GM19035 (cell line): ENCODE measurements at regions not wholly inside any gene's neighbourhood (a gene's known extent, or its start where the extent isn't known, plus 50 kb on each side); places are given as distances from the start of the nearest gene placed in this dataset.

Experiments used
- ATAC-seq: cut with Tn5 transposase; IDR thresholded peaks from one replicate; pipeline ENCODE4 v1.9.1; 2021; ENCODE audit not compliant: unreplicated experiment

DNA sequence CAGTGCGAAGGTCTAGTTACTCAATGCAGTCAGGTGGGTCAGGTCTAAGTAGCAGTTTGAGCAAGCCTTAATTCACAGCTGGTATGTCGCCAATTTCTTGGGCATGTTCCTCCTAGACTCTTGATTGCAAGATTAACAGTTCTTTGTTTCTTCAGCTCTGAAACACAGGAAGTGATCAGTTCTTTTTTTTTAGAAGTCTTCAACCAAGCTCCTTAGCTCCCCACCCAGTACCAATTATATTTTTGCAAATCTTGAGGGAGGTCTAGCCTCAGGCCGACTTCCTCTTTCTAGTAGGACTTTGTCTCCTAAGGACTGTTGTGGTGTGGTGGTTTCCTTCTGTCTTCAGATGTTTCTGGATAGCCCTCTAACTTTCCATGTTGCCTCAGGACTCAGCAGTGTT lies 2054.2 kb downstream of the MAT2B start:
- no peak for ATAC-seq

DNA sequence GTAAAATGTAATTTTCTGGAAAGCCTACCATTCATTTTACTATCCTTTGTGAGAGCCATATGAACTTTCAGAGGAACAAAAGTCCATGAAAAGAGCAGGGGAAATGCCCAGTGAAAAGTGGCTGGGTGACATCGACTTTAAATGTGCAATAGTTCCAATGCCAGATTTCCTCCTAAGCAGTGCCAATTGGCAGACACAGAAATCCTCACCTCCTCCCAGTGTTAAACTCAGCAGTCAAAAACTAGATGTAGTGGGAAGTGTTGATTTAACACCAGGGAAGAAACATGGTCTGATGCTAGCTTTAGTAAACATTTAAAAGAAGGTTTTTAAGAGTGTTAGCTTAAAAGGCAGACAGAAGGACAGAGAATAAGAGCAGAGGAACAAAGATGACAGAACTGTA lies 2055.2 kb downstream of the MAT2B start:
- ATAC-seq = no peak

DNA sequence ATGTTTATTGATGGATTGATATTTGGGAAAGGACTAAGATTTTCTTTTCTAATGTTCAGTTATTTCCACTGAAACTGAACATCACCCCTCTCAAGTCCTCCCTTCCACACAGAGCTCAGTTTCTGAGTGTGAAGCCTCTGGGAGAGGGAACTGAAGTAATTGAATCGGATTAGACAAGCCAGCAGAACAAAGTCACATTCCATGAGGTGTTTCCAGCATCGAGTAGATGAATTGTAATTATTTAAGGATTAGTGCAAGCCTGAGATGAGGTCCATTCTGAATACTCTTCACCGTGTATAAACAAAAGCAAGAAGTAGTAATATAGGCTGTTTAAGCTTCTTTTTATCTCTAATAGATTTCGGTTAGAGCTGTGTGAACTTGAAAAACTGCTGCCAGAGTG lies 2060.5 kb downstream of the MAT2B start:
- ATAC-seq = no peak

DNA sequence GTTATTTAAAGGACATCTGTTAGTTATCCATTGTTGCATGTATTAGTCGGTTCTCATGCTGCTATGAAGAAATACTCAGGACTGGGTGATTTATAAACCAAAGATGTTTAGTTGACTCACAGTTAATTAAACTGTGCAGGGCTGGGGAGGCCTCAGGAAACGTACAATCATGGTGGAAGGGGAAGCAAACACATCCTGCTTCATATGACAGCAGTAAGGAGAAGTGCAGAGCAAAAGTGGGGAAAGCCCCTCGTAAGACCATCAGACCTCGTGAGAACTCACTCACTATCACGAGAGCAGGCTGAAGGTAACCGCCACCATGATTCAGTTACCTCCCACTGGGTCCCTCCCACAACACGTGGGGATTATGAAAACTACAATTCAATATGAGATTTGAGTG lies 2064.1 kb downstream of the MAT2B start:
- no peak for ATAC-seq

DNA sequence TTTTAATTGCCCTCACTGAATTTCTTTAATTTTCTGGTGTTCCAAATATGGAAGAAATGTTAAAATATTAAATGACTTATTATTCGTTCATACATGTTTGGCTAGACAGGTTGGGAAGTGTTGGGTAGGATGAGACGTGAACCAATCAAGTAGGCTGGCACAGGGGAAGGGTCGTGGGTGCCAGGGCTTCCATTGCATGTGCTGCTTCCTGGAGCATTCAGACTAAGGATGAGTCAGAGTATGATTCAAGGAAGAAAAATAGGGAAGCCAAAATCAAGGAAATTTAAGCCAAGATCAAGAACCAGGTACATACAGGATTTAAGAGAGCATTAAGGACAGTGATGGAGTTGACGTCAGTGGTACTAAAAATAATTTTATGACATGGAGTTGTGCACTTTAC lies 2068.0 kb downstream of the MAT2B start:
- ATAC-seq = no peak

DNA sequence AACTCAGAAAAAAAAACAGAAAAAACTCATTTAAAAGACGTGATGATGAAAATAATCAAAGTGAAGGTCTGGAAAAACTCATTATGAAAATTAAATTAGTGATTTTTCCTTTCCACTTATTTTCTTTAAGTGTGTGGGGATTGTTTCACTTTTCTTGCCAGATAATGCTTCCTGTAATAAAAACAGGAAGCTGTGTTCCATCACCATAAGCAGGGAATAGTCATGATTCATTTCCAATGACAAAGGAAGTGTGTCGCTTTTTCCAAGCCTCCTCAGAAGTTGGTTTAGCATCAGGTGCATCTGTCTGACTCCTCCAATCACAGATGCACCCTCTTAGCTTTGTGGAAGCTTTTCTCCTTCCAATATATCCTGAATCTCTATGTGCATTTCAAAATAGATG lies 2068.7 kb downstream of the MAT2B start:
- ATAC-seq = no peak

DNA sequence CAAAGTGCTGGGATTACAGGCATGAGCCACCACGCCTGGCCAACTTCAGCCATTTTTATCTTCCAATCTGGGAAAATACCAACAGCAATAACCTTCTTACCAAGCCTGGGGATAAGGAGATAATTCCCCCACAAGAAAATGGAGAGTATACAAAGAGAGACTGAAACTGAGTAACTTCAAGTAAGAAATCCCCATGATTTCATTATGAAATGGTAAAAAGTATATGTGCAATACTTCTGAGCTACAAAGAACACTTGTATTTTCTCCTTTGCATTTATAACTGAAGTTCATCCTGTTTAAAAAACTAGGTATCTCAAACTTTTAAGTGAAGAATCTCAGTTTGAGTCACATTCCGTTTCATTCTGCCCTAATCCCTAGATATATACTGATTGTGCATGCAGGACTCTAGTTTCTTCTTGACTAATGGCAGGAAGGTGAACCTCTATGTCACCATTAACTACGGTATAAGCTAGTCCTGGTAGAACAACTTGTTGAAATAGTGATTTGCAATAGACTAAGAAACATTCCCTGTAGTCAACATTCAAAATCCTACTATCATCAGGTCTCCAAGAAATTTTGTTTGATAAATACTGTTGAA lies 2071.4 kb downstream of the MAT2B start:
- ATAC-seq = no peak

DNA sequence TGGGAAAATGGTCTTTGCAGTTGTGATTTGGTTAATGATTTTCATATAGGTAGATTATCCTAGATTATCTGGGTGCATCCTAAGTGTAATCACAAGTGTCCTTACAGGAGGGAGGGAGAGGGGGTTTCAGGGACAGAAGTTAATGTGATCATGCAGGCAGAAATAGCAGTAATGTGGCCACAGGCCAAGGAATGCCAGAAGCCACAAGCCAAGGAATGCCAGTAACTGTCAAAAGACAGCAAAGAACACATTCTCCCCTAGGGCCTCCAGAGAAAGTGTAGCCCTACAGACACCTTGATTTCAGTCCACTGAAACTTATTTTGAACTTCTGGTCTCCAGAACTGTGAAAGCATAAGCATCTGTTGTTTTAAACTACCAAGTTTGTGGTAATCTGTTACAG lies 2074.5 kb downstream of the MAT2B start:
- no peak for ATAC-seq

DNA sequence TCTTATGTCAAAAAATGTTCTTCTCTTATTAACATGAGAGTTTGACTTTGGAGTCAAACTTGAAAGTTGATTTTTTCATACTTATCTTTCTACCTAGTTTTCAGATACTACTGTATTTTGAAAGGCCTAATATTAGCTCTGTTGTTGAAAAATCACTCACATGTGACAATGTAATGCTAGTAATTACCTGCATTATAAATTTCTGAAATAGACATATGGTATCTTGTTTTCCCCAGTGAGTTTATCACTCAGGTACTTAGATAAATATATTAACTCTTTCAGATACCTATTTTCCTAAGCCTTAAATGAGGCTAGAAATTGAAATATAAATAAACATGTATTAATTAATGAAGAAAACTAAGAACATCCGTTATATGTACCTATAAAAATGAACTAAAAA lies 2089.3 kb downstream of the MAT2B start:
- no peak for ATAC-seq

DNA sequence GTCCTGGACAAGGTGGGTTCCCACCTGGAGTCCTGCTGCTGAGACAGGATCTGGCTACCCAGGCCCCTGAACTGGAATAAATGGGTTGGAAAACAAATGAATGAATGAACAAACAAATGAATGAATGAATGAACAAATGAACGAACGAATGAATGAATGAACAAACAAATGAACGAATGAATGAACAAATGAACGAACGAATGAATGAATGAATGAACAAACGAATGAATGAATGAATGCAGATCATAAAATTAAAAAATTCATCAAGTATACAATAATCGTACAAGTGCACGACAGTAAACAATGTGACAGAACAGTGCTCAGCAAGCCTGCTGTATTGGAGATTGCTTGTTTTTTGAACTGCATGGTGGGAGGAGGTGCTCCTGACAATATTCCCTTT lies 2097.1 kb downstream of the MAT2B start:
- ATAC-seq = no peak

DNA sequence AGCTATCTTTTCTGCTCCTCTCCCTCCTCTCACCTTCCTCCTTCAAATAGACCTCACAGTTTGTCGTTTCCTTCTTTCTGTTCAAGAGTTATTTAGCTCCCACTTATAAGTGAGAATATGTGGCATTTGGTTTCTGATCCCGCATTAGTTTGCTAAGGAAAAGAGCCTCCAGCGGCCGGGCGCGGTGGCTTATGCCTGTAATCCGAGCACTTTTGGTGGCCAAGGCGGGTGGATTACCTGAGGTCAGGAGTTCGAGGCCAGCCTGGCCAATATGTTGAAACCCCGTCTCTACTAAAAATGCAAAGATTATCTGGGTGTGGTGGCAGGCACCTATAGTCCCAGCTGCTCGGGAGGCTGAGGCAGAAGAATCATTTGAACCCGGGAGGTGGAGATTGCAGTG lies 2101.6 kb downstream of the MAT2B start:
- ATAC-seq = no peak

DNA sequence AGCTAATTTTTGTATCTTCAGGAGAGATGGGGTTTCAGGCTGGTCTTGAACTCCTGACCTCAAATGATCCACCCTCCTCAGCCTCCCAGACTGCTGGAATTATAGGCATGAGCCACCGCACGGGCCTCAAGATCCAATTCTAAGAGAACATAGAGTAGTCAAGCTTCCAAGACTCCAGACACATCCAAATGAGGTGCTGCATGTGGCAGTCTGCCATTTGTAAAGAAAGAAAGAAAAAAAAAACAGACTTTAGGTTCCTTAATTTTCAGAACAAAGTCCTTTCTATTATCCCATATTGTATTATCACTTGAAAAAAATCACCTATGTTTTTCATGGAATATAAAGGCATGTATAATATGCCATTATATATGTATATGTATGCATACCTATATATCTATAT lies 2104.5 kb downstream of the MAT2B start:
- ATAC-seq = no peak

DNA sequence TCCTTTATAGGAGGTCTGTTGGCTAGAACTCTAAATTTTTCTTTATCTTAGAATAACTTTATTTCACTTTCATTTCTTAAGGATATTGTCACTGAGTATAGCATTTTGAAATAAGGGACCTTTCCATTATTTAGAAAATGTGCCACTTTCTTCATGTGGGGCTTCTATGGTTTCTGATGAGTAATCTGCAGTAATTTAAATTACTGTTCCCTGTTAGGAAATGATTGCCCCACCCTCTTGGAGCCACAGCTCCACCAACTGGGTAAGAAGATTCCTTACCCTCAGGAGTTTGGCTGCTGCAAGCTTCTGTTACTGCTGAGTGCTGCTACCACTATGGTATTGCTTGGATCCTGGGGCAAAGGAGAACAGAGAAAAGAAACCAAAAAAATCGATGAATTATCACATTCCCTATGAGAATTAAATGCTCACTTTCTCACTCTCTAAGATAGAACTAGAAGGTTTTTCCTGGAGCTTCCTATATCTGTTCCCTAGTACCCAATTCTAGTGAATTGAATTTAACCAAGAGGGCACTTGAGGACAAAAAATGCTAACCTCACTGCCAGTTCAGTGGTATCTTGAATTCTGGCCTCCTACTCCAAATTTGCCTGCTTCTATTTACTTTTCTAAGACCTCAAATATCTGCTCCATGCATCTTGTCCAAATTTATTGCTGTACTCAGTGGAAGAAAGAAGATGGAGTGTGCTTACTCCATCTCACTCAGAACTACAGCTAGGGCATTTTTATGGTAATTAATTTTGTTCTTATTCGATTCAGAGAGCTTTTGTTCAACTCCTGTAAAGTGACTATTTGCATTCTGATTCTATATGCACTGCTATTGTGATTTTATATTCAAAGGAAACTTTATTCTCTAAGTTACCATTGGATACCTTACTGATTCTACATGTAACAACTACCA lies 2111.3 kb downstream of the MAT2B start:
- no peak for ATAC-seq

DNA sequence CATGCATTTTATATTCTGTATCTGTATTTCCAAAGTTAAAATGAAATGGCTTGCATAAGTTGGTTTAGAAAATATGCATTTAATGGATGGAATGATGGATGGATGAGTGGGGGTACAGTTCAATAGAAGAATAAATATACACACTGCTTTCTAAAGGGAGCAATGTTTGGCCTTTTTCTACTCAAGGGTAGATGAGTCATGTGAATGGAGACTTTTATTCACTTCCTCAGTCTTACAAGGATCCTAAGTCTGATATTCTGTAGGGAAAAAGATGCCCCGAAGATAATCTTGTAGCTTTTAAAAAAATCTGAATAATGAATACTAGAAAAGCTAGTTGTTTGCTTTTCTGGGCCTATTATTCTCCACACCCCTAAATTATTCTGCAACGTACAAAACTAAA lies 2112.1 kb downstream of the MAT2B start:
- no peak for ATAC-seq

DNA sequence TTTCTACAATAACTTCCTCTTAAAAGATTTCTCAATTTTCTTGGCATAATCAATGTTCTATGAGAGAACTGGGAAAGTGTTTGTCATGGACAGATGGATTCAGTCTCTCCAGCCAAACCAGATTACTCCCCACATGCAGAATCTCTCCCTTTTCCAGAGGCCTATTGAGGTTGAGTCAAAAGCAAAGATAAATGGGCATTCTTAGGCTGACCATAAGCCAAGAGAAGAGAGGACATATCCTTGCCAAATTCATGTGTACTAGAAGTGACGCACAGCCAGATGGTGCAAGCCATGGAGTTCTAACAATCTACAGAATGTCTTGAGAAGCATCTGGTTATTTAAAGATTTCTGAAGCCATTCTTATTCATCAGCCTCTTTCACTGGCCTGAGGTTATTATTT lies 2115.0 kb downstream of the MAT2B start:
- ATAC-seq = no peak

DNA sequence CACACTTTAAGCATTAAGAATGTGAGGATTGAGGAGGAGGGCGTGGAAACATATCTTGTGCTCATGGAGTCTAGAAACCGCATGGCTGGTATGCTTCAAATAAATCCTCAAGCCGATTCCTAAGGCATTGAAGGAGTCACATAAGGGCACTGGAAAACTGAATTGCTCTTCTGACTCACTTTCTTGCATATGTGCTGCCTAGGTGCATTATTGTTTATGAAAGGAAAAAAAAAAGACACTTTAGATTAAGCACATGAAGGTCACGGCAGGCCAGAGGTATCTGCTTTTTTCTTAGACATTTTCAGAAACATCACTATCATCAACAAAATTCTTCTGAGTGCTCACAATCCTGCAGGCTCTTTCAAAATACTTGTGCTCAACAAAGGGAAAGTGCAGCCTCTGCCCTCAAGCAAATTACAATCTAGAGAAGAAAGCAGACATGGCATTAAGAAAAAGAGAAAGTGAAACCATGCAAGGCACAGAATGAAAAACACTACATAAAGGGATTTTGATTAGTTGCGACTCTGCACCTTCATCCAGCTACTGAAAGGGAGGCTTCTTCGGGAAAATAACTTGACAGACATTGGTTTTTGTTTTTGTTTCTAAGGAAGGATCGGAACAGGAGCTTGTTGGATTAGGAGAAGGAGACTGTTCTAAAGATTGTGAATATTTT lies 2117.6 kb downstream of the MAT2B start:
- ATAC-seq = no peak

DNA sequence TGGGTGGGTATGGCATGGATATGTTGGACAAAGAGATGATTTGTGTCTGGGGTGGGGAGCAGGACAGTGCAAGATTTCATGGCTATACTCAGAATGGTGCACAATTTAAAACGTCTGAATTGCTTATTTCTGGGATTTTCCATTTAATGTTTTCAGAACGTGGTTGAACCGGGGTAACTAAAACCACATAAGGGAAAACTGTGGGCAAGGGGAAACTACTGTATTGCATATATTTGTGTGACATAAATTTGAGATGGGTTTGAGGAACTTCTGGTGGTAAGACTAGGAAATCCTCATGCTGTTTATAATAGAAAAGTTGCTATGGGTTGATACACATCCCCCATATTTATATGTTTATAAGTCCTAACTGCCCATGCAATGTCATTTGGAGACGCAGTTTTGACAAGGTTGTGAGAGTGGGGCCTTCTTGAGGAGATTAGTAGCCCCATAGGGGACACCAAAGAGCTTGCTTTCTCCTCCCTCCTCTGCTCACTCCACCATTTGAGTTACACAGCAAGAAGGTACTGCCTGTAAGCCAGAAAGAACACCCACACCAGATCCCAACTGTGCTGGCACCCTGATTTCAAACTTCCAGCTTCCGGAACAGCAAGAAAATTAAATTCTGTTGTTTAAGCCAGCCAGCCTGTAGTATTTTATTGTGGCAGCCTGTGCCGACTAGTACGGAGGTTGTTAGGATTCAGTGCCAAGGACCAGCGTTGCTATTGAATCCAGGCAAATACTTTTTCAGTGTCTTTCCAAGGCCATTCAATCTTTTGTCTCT lies 2118.9 kb downstream of the MAT2B start:
- no peak for ATAC-seq

DNA sequence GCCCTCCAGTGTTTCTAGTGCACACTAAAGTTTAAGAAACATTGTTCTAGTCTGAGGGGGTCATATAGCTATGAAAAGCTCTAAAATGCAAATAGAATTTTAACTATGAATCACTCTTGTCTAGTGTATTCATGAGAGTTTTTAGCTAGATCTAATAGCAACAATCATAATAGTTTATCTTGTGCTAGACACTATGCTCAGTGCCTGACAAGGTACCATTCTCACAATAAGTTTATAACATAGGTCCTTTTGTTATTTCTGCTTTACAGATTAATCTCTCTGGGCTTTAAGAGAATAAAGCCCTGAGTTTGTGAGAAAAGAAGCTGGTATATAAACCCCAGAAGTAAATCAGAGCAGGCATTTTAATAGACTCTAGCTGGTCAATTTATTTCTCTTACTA lies 2120.7 kb downstream of the MAT2B start:
- no peak for ATAC-seq

DNA sequence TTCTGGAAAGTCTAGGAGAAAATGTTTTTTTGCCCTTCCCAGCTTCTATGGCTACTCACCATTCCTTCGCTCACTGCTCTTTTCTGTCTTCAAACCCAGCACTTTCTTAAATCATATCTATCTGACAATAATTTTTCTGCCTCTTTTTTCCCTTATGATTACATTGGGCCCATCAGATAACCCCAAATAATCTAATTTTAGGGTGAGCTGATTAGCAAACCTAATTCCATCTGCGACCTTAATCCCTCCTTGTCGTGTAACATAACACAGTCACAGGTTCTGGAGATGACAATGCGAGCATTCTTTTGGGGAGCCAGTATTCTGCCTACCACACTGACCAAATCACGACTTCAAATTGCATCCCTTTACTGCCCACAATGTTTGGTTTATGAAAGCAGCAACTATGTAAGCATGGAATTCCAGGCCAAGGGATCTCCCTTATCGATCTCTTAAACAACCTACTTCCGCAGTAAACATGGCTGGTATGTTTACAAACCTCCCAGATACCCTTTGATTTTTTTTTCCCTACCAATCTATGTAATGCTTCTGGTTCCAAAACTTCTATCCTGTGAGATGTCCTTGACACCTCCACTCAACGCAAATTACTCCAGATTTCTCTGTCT lies 2122.2 kb downstream of the MAT2B start:
- no peak for ATAC-seq

DNA sequence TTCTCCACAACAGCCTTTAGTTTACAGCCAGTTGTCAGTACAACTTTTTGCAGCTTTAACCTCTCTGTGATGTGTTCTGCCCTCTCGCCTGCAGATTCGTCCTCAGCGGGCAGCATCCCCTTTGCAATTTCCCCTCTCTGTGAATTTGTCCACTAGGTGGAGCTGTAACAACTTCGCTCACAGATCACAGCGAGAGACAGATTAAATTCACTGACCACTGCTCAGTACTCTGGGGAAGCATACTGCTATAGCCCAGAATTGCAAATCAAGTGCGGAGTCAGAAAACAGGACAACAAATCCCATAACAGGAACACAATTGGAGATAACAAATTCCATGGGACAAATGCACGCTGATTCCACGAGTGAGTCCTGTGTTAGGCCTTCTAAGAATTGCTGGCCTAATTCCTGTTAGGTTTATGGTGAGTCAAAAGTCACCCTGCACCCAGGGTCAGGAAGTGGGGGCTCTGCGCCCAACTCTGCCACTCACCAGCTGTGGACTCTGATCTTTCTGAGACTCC lies 2124.9 kb downstream of the MAT2B start:
- ATAC-seq = peak; percentile 86

DNA sequence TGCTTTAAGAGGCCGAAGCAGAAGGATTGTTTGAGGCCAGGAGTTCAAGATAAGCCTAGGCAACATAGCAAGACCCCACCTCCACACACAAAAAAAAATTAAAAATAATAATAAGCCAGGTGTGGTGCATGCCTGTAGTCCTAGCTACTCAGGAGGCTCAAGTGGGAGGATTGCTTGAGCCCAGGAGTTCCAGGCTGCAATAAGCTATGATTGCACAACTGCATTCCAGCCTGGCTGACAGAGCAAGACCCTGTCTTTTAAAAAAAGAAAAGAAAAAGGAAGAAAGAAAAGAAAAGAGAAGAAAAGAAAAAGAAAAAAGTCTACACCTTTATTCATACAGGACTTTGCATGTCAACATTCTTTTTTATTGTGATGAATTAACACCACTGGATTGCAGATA lies 2125.8 kb downstream of the MAT2B start:
- ATAC-seq = no peak
